COLO668 (cell line): ENCODE measurements at regions not wholly inside any gene's neighbourhood (a gene's known extent, or its start where the extent isn't known, plus 50 kb on each side); places are given as distances from the start of the nearest gene placed in this dataset.

Experiments
- DNase-seq: peaks from one replicate; lab custom pipeline; 2025; ENCODE audit not compliant: unreplicated experiment; lab: John Stamatoyannopoulos, UW

- no peak for DNase-seq
Measured at GRCh38 chr6:40340957-40341356, 246.2 kb downstream of the LRFN2 start.

- DNase-seq = no peak
Measured at GRCh38 chr6:40340196-40340595, 247.0 kb downstream of the LRFN2 start.

GRCh38 chr6:40338306-40338705, 248.9 kb downstream of the LRFN2 start:
- DNase-seq = no peak

GRCh38 chr6:40336940-40337760, 250.0 kb downstream of the LRFN2 start:
- DNase-seq = no peak

GRCh38 chr6:40336296-40336695, 250.9 kb downstream of the LRFN2 start:
- no peak for DNase-seq

- DNase-seq = no peak
Measured at GRCh38 chr6:40334496-40335270, 252.5 kb downstream of the LRFN2 start.

- no peak for DNase-seq
Measured at GRCh38 chr6:40331545-40331944, 255.6 kb downstream of the LRFN2 start.

GRCh38 chr6:40330301-40330721, 256.9 kb downstream of the LRFN2 start:
- no peak for DNase-seq

GRCh38 chr6:40328986-40329545, 258.1 kb downstream of the LRFN2 start:
- DNase-seq = no peak

- peak; percentile 71 for DNase-seq
Measured at GRCh38 chr6:40328386-40328985, 258.7 kb downstream of the LRFN2 start.

- DNase-seq = peak; percentile 65
Measured at GRCh38 chr6:40326714-40327421, 260.3 kb downstream of the LRFN2 start.

GRCh38 chr6:40325791-40326190, 261.4 kb downstream of the LRFN2 start:
- peak; percentile 13 for DNase-seq

- DNase-seq = peak; percentile 60
Measured at GRCh38 chr6:40325041-40325440, 262.1 kb downstream of the LRFN2 start.

- DNase-seq = no peak
Measured at GRCh38 chr6:40323881-40324634, 263.1 kb downstream of the LRFN2 start.

- DNase-seq = no peak
Measured at GRCh38 chr6:40322336-40322735, 264.8 kb downstream of the LRFN2 start.

GRCh38 chr6:40321616-40322015, 265.5 kb downstream of the LRFN2 start:
- no peak for DNase-seq

- DNase-seq = no peak
Measured at GRCh38 chr6:40320947-40321346, 266.2 kb downstream of the LRFN2 start.

- no peak for DNase-seq
Measured at GRCh38 chr6:40320441-40320840, 266.7 kb downstream of the LRFN2 start.

GRCh38 chr6:40319124-40319523, 268.0 kb downstream of the LRFN2 start:
- no peak for DNase-seq

- peak; percentile 25 for DNase-seq
Measured at GRCh38 chr6:40315060-40315459, 272.1 kb downstream of the LRFN2 start.
